Neural crest cell (in vitro differentiated cells): ENCODE measurements at regions not wholly inside any gene's neighbourhood (a gene's known extent, or its start where the extent isn't known, plus 50 kb on each side); places are given as distances from the start of the nearest gene placed in this dataset.
A peak's percentile ranks its signal among the peaks of the same experiment; 100 is the strongest.
"Not testable (repeated sequence)": the region's sequence is repeated elsewhere in the genome, so short reads cannot be mapped to it uniquely, and the experiment has no call there.

Experiments used
- DNase-seq: peaks from one replicate; pipeline ENCODE4 v3.0.0; 2021; ENCODE audit warnings: low read depth, mixed read lengths, low spot score
- H3K27ac Mint-ChIP-seq: one replicate; pipeline ENCODE4 v1.8.0; 2021; ENCODE audit warnings: mild to moderate bottlenecking, mixed read lengths; ENCODE audit not compliant: unreplicated experiment
- H3K27me3 Mint-ChIP-seq: 2 replicates; pipeline ENCODE4 v1.8.0; 2021; ENCODE audit warnings: low read depth, mild to moderate bottlenecking, mixed read lengths
- H3K36me3 Mint-ChIP-seq: 2 replicates; pipeline ENCODE4 v1.8.0; 2021; ENCODE audit warnings: low read depth, mild to moderate bottlenecking, mixed read lengths
- H3K4me1 Mint-ChIP-seq: 2 replicates; pipeline ENCODE4 v1.8.0; 2021; ENCODE audit warnings: mixed read lengths
- H3K4me3 Mint-ChIP-seq: one replicate; pipeline ENCODE4 v1.8.0; 2021; ENCODE audit warnings: mild to moderate bottlenecking, mixed read lengths
- H3K9me3 Mint-ChIP-seq: 2 replicates; pipeline ENCODE4 v1.8.0; 2021; ENCODE audit warnings: mixed read lengths
- TF ChIP-seq, protein P1 (sequence below): fragments of 200-600 bp; sonication (generic); conservative IDR thresholded peaks from 2 replicates; pipeline ENCODE4 v1.5.0; 2021; ENCODE audit warnings: antibody characterized with exemption, mild to moderate bottlenecking

- Mint-ChIP-seq H3K27ac (no peak overlapping the region), H3K36me3 (no peaks in the 10 kb centered on the region), H3K9me3 (peaks cover 12% of the 10 kb centered on the region), H3K4me3 (no peak overlapping the region), H3K4me1 (no peaks in the 10 kb centered on the region), H3K27me3 (no peaks in the 10 kb centered on the region)
- DNase-seq: no peak
- TF ChIP-seq, protein P1, sequence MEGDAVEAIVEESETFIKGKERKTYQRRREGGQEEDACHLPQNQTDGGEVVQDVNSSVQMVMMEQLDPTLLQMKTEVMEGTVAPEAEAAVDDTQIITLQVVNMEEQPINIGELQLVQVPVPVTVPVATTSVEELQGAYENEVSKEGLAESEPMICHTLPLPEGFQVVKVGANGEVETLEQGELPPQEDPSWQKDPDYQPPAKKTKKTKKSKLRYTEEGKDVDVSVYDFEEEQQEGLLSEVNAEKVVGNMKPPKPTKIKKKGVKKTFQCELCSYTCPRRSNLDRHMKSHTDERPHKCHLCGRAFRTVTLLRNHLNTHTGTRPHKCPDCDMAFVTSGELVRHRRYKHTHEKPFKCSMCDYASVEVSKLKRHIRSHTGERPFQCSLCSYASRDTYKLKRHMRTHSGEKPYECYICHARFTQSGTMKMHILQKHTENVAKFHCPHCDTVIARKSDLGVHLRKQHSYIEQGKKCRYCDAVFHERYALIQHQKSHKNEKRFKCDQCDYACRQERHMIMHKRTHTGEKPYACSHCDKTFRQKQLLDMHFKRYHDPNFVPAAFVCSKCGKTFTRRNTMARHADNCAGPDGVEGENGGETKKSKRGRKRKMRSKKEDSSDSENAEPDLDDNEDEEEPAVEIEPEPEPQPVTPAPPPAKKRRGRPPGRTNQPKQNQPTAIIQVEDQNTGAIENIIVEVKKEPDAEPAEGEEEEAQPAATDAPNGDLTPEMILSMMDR: no peak
Measured at GRCh38 chr6:86087954-86088353, 445.3 kb upstream of the SYNCRIP start.

DNA sequence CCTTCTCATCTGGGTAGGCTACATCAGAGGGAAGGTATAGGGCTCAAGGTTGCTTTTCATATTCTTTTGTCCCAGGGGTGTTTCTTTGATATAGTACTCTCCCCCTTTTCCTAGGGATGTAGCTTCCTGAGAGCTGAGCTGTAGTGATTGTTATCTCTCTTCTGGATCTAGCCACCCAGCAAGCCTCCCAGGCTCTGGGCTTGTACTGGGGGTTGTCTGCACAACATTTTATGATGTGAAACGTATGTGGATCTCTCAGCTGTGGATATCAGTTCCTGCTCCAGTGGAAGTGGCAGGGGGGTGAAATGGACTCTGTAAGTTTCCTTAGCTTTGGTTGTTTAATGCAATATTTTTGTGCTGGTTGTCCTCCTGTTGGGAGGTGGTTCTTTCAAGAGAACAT, 437.3 kb upstream of the SYNCRIP start:
- Mint-ChIP-seq H3K27me3 (peaks cover 4% of the 10 kb centered on the region), H3K27ac (no peak overlapping the region), H3K4me3 (no peak overlapping the region), H3K4me1 (no peaks in the 10 kb centered on the region), H3K9me3 (no peaks in the 10 kb centered on the region), H3K36me3 (no peaks in the 10 kb centered on the region)
- TF ChIP-seq, protein P1: no peak
- no peak for DNase-seq

- no peaks in the 10 kb centered on the region for H3K4me1 Mint-ChIP-seq
- H3K27me3 Mint-ChIP-seq: no peaks in the 10 kb centered on the region
- no peaks in the 10 kb centered on the region for H3K36me3 Mint-ChIP-seq
- no peaks in the 10 kb centered on the region for H3K9me3 Mint-ChIP-seq
- TF ChIP-seq, protein P1: no peak
- no peak for DNase-seq
- H3K27ac Mint-ChIP-seq: no peak overlapping the region
- H3K4me3 Mint-ChIP-seq: no peak overlapping the region
Measured at GRCh38 chr6:86070151-86070550, 427.5 kb upstream of the SYNCRIP start.

DNA sequence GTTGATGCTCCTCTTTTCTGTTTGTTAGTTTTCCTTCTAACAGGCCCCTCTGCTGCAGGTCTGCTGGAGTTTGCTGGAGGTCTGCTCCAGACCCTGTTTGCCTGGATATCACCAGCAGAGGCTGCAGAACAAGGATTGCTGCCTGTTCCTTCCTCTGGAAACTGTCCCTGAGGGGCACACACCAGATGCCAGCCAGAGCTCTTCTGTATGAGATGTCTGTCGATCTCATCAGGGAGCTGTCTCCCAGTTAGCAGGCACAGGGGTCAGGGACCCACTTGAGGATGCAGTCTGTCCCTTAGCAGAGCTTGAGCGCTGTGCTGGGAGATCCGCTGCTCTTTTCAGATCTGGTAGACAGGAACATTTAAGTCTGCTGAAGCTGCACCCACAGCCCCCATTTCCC, 422.3 kb upstream of the SYNCRIP start:
- H3K4me3 Mint-ChIP-seq, H3K9me3 Mint-ChIP-seq, H3K36me3 Mint-ChIP-seq, H3K4me1 Mint-ChIP-seq, DNase-seq, H3K27ac Mint-ChIP-seq, H3K27me3 Mint-ChIP-seq: not testable (repeated sequence)

DNA sequence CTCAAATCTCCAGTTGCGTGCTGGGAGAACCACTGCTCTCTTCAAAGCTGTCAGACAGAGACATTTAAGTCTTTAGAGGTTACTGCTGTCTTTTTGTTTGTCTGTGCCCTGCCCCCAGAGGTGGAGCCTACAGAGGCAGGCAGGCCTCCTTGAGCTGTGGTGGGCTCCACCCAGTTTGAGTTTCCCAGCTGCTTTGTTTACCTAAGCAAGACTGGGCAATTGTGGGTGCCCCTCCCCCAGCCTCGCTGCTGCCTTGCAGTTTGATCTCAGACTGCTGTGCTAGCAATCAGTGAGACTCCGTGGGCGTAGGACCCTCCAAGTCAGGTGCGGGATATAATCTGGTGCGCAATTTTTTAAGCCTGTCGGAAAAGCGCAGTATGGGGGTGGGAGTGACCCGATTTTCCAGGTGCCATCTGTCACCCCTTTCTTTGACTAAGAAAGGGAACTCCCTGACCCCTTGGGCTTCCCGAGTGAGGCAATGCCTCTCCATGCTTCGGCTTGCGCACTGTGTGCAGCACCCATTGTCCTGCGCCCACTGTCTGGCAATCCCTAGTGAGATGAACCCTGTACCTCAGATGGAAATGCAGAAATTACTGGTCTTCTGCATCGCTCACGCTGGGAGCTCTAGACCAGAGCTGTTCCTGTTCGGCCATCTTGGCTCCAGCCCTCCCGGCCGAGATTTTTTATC, 414.8 kb upstream of the SYNCRIP start:
- DNase-seq: peak; percentile 13
- not testable (repeated sequence) for H3K4me1 Mint-ChIP-seq, H3K36me3 Mint-ChIP-seq, H3K27me3 Mint-ChIP-seq, H3K9me3 Mint-ChIP-seq
- H3K4me3 Mint-ChIP-seq: peak overlapping the region; percentile 84
- peak overlapping the region; percentile 84 for H3K27ac Mint-ChIP-seq

GRCh38 chr6:86045038-86045437, 402.4 kb upstream of the SYNCRIP start:
- DNase-seq: no peak
- Mint-ChIP-seq H3K27me3 (peaks cover 5% of the 10 kb centered on the region), H3K4me3 (no peak overlapping the region), H3K4me1 (no peaks in the 10 kb centered on the region), H3K27ac (no peak overlapping the region), H3K9me3 (peaks cover 2% of the 10 kb centered on the region), H3K36me3 (no peaks in the 10 kb centered on the region)
- TF ChIP-seq, protein P1: no peak
